Activated B cell treated with CpG ODN at 0.5 μM for 24 hours (primary cell): ENCODE measurements at regions not wholly inside any gene's neighbourhood (a gene's known extent, or its start where the extent isn't known, plus 50 kb on each side); places are given as distances from the start of the nearest gene placed in this dataset.

Experiments
- ATAC-seq: fragments of 200-7000 bp; cut with Tn5 transposase; one replicate; pipeline ENCODE4 v1.10.0; 2021; ENCODE audit warnings: low read depth, mild to moderate bottlenecking, moderate library complexity
- CTCF ChIA-PET: fragments of 350-600 bp; sonication (Branson Sonifier 250); formaldehyde crosslinking; loops from one replicate; lab custom pipeline; 2021; ENCODE audit warnings: antibody characterized with exemption; lab: Charles Lee
- POLR2A ChIA-PET: fragments of 350-600 bp; sonication (Branson Sonifier 250); formaldehyde crosslinking; loops from one replicate; lab custom pipeline; 2021; ENCODE audit warnings: antibody characterized with exemption; lab: Charles Lee
- DNase-seq: peaks from one replicate; pipeline ENCODE4 v3.0.0; 2022
- H3K27ac Mint-ChIP-seq: one replicate; pipeline ENCODE4 v1.8.0; 2020; ENCODE audit warnings: mixed read lengths
- H3K27me3 Mint-ChIP-seq: one replicate; pipeline ENCODE4 v1.8.0; 2021; ENCODE audit warnings: mixed read lengths
- H3K36me3 Mint-ChIP-seq: one replicate; pipeline ENCODE4 v1.8.0; 2021; ENCODE audit warnings: low read depth, mixed read lengths
- H3K4me1 Mint-ChIP-seq: one replicate; pipeline ENCODE4 v1.8.0; 2021; ENCODE audit warnings: mixed read lengths
- H3K4me3 Mint-ChIP-seq: one replicate; pipeline ENCODE4 v1.8.0; 2020; ENCODE audit warnings: mild to moderate bottlenecking, mixed read lengths
- H3K9me3 Mint-ChIP-seq: one replicate; pipeline ENCODE4 v1.8.0; 2020; ENCODE audit warnings: mixed read lengths
- intact Hi-C: fragments of 100-400 bp; cut with micrococcal nuclease; formaldehyde crosslinking; loops from one replicate; pipeline ENCODE4 v1.15.1; 2024
- TF ChIP-seq, protein P1 (sequence below): fragments of 200-600 bp; IDR thresholded peaks from one replicate; pipeline ENCODE4 v1.8.0; 2022; ENCODE audit warnings: antibody characterized with exemption, mild to moderate bottlenecking

DNA sequence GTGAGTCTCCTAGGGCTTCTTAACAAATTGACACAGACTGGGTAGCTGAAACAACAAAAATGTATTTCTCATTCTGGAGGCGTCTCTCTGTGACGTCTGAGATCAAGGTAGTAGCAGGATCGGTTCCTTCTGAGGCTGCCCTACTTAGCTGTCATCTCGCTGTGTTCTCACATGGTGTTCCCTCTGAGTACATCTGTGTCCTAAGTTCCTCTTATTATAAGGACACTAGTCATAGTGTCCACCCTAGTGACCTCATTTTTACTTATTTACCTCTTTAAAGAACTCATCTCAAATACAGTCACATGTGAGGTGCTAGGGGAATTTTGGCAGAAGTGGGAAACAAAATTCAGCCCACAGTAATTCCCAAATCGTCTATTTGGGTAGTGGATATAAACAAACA is 529.1 kb downstream of the NPIPA7 start:
- no peaks in the 10 kb centered on the region for H3K36me3 Mint-ChIP-seq
- CTCF ChIA-PET, result no interaction called here
- no peak overlapping the region for H3K27ac Mint-ChIP-seq
- TF ChIP-seq, protein P1, sequence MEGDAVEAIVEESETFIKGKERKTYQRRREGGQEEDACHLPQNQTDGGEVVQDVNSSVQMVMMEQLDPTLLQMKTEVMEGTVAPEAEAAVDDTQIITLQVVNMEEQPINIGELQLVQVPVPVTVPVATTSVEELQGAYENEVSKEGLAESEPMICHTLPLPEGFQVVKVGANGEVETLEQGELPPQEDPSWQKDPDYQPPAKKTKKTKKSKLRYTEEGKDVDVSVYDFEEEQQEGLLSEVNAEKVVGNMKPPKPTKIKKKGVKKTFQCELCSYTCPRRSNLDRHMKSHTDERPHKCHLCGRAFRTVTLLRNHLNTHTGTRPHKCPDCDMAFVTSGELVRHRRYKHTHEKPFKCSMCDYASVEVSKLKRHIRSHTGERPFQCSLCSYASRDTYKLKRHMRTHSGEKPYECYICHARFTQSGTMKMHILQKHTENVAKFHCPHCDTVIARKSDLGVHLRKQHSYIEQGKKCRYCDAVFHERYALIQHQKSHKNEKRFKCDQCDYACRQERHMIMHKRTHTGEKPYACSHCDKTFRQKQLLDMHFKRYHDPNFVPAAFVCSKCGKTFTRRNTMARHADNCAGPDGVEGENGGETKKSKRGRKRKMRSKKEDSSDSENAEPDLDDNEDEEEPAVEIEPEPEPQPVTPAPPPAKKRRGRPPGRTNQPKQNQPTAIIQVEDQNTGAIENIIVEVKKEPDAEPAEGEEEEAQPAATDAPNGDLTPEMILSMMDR, result no peak
- POLR2A ChIA-PET, result no interaction called here
- no peak overlapping the region for H3K4me3 Mint-ChIP-seq
- peaks cover 7% of the 10 kb centered on the region for H3K9me3 Mint-ChIP-seq
- ATAC-seq, result no peak
- H3K27me3 Mint-ChIP-seq, result peaks cover 14% of the 10 kb centered on the region
- H3K4me1 Mint-ChIP-seq, result no peaks in the 10 kb centered on the region
- intact Hi-C loops, result no loop called here
- no peak for DNase-seq

DNA sequence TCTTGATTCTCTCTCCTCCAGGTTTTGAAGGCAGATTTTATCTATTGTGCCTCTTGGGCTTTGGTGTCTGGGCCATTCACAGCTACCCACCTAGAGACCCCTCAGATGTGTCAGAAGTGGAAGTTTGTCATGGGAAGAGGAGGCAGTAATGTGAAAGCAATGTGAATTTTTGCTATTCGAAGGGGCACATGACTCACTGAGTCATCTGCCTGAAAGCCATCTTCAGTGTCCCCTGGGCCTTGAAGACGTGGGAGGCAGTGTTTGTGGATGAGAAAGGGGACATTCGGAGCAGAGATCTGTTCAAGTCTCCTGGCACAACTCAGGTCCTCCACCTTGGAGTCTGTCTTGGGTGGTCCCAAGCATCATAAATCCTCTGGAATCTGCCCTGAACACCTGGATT is 530.2 kb downstream of the NPIPA7 start:
- Mint-ChIP-seq H3K4me3 (no peak overlapping the region), H3K9me3 (peaks cover 7% of the 10 kb centered on the region), H3K27ac (no peak overlapping the region), H3K27me3 (peaks cover 15% of the 10 kb centered on the region), H3K36me3 (no peaks in the 10 kb centered on the region), H3K4me1 (no peaks in the 10 kb centered on the region)
- TF ChIP-seq, protein P1, result no peak
- DNase-seq, result no peak
- ATAC-seq, result no peak
- intact Hi-C loops, result no loop called here
- ChIA-PET CTCF (no interaction called here), POLR2A (no interaction called here)

DNA sequence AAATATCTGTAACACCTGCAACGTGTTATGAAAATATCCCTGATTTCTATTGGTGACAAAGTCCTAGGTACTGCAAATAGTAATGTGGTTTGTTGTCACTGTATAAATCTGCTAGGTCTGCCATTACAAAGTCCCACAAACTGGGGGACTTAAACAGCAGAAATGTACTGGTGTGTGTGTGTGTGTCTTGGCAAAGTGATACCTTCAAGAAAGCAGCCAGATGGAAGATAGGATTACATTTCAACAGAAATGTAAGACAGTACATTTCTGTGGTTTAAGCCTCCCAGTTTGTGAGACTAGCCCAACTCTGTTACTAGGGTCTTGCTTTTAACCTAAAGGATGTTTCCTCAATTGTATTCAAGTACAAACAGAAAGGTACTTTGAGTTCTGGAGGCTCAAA is 531.7 kb downstream of the NPIPA7 start:
- no peaks in the 10 kb centered on the region for H3K4me1 Mint-ChIP-seq

DNA sequence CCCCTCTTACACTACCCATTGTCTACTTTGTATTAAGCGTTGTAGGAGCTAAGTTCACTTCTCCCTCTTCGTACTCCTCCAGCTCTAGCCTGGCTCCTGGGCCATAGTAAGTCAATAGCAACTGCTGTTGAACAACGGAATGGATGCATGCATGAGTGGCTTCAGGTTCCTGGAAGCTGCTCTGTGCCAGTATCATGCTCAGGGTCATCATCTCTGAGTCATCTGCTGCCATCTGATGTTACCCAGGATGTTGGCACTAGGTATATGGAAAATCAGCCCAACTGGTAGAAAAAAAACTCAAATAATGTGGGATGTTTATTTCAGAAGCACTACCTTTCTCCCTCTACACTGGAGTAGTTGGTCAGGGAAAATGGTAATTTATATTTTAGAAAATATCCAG is 536.8 kb downstream of the NPIPA7 start:
- TF ChIP-seq, protein P1, result no peak
- Mint-ChIP-seq H3K27ac (no peak overlapping the region), H3K4me3 (no peak overlapping the region), H3K36me3 (no peaks in the 10 kb centered on the region), H3K4me1 (no peaks in the 10 kb centered on the region), H3K27me3 (peaks cover 27% of the 10 kb centered on the region), H3K9me3 (peaks cover 7% of the 10 kb centered on the region)
- POLR2A ChIA-PET, result no interaction called here
- no peak for DNase-seq
- intact Hi-C loops, result no loop called here
- CTCF ChIA-PET, result no interaction called here
- ATAC-seq, result no peak

More for the DNA sequence above, 531.7 kb downstream of the NPIPA7 start:
- no peak overlapping the region for H3K4me3 Mint-ChIP-seq
- TF ChIP-seq, protein P1, result no peak
- no peak overlapping the region for H3K27ac Mint-ChIP-seq
- intact Hi-C loops, result no loop called here
- peaks cover 18% of the 10 kb centered on the region for H3K27me3 Mint-ChIP-seq
- H3K36me3 Mint-ChIP-seq, result no peaks in the 10 kb centered on the region
- no peak for ATAC-seq
- ChIA-PET POLR2A (no interaction called here), CTCF (no interaction called here)
- DNase-seq, result no peak
- peaks cover 7% of the 10 kb centered on the region for H3K9me3 Mint-ChIP-seq

DNA sequence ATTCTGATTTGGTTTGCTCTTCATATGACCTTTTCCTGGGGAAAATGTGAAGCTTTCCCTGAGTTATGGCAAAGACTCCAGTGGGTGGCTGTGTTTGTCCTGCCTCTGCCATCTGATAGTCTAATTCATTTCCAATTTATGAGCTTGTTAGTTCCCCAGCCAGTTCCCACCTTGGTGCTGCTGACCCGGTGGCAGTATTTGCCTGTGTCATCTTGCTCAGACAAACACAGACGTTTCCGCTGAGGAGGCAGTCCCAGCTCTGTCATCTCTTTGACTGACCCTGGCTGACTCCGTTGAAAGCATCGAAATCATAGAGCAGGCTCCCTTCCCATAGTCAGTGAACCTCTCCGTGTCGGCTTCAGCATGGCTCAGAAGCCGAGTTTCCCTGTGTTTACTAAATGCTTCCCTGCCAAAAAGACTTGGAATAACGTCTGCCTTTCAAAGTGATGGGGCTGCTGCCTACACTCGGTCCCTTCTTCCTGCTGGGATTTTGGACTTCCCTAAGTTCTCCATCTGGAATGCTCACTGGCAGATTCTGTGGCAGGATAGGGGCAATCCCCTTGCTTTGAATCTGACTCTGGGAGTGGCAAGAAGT is 538.3 kb downstream of the NPIPA7 start:
- H3K27ac Mint-ChIP-seq, result no peak overlapping the region
- ChIA-PET CTCF (no interaction called here), POLR2A (no interaction called here)
- DNase-seq, result no peak
- no peak for ATAC-seq
- intact Hi-C loops, result no loop called here
- no peaks in the 10 kb centered on the region for H3K36me3 Mint-ChIP-seq
- TF ChIP-seq, protein P1, result no peak
- H3K27me3 Mint-ChIP-seq, result peaks cover 19% of the 10 kb centered on the region
- H3K4me1 Mint-ChIP-seq, result no peaks in the 10 kb centered on the region
- H3K9me3 Mint-ChIP-seq, result no peaks in the 10 kb centered on the region
- H3K4me3 Mint-ChIP-seq, result no peak overlapping the region
